C4-2B (cell line): ENCODE measurements at regions not wholly inside any gene's neighbourhood (a gene's known extent, or its start where the extent isn't known, plus 50 kb on each side); places are given as distances from the start of the nearest gene placed in this dataset.

ENCODE experiments used
- ZFX ChIP-seq: fragments of 450-650 bp; IDR thresholded peaks from 2 replicates; pipeline ENCODE4 v1.6.1; 2017
- TF ChIP-seq, protein P1 (sequence below): fragments of 450-650 bp; conservative IDR thresholded peaks from 2 replicates; pipeline ENCODE4 v1.5.1; 2017; ENCODE audit warnings: mild to moderate bottlenecking

DNA sequence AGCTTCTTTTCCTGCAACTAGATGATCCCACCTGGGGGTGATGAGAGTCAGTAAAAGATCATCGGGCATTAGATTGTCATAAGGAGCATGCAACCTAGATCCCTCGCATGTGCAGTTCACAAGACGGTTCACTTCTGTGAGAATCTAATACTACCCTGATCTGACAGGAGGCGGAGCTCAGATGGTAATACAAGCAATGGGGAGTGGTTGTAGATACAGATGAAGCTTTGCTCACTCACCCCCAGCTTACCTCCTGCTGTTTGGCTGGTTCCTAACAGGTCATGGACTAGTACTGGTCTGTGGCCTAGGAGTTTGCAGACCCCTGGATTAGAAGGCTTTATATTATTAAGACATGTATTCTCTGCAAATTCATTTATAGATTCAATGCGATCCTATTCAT, 181.6 kb upstream of the MGMT start:
- TF ChIP-seq, protein P1, sequence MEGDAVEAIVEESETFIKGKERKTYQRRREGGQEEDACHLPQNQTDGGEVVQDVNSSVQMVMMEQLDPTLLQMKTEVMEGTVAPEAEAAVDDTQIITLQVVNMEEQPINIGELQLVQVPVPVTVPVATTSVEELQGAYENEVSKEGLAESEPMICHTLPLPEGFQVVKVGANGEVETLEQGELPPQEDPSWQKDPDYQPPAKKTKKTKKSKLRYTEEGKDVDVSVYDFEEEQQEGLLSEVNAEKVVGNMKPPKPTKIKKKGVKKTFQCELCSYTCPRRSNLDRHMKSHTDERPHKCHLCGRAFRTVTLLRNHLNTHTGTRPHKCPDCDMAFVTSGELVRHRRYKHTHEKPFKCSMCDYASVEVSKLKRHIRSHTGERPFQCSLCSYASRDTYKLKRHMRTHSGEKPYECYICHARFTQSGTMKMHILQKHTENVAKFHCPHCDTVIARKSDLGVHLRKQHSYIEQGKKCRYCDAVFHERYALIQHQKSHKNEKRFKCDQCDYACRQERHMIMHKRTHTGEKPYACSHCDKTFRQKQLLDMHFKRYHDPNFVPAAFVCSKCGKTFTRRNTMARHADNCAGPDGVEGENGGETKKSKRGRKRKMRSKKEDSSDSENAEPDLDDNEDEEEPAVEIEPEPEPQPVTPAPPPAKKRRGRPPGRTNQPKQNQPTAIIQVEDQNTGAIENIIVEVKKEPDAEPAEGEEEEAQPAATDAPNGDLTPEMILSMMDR, result no peak
- TF ChIP-seq ZFX, result no peak
